AG08395 (cell line): ENCODE measurements at regions not wholly inside any gene's neighbourhood (a gene's known extent, or its start where the extent isn't known, plus 50 kb on each side); places are given as distances from the start of the nearest gene placed in this dataset.

Experiments used
- DNase-seq: peaks from one replicate; pipeline ENCODE4 v3.0.0; 2012; ENCODE audit warnings: mixed read lengths, low spot score

DNA sequence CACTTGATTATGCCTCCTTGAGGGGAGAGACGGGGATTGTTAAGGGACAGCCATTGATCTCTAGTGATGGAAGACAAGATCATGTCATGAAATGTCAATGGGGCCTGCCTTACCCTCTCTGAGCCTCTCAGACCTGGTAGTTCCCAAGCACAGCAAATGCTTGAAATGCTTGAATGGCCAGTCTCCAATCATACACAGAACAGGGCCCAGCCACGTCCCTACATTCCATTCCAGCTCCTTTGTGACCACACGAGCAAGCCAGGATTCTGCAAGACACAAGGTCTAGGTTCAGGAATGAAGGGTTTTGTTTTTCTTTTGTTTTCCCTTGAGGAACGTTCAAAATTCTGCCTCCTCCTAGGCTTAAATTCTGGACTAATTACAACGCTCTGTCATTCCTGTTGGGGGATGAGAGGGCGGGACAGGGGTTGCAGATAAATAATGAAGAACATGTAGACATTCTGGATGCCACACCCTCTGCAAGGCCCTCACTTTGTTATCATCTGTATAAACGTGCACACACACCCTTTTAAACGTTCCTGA, 98.1 kb upstream of the YPEL5 start:
- no peak for DNase-seq

DNA sequence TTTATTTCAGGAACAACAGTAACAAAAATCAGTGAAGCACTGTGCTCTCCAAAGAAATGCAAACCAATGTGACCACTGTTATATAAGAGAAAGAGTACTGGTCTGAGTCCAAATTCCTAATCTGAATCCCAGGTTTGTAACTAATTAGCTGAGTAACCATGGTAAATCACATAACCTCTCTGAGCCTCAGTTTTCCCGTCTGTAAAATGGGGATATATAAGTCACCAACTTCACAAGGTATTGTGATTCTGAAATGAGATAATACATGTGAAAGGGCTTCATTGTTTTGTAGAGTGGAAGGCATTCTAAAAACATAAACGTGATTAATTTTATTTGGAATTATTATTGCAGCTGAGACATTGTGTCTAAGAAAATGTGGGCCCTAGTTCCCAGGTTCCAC, 91.3 kb upstream of the YPEL5 start:
- no peak for DNase-seq

DNA sequence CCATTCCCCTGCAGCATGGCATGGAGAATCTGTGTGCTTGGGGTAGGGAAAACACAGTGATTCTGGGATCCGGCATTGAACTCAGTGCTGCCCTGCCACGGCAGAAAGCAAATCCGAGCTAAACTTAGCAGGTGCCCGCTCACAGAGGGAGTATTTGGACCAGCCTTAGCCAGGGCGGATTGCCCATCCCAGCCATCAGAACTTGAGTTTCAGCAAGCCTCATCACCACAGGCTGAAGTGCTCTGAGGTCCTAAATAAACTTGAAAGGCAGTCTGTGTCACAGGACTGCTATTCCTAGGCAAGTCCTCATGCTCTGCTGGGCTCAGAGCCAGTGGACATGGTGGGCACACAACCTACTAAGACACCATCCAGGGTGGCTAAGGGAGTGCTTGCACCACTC, 86.2 kb upstream of the YPEL5 start:
- DNase-seq: no peak

DNA sequence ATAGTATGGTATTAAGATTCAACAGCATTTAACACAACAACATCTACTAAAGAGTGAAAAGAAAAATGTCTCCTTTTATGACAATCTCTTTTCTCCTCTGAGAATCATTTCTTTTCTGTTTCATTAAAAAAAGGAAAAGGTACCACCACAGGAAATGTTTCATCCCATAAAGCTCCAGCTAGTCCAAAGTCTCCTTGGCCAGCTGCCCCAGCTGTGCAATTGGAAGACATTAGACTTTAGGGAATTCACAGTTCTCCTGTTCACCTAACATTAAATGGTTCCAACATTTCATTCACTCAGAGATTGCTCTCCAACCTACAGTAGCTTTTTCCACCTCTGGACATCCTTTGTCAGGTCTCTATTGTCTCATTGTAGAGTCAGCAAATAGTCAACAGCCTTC, 78.7 kb upstream of the YPEL5 start:
- no peak for DNase-seq

DNA sequence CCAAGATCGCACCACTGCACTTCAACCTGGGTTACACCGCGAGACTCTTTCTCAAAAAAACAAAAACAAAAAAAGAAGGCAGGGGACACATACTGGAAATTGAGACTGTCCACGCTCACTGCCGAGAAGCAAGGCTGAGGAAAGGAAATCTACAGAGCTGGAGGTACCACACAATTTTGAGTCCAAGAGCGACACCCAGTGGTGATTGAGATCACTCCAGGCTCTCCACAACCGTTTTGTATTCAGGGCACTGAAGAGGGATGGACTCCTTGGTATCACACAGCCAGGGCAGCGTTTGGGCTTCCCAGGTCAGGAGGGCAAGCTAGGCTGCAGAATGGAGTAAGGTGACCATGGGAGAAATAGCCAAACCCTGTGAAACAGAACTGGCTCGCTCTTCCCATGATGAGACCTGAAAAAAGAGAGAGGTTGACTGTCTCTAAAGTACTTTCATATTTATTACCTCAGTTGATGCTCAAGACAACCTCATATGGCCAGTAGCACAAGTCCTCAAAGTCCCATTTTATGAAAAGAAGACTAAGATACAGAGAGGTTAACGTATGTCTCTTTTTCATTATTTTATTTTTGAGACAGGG, 74.5 kb upstream of the YPEL5 start:
- peak; percentile 81 for DNase-seq

DNA sequence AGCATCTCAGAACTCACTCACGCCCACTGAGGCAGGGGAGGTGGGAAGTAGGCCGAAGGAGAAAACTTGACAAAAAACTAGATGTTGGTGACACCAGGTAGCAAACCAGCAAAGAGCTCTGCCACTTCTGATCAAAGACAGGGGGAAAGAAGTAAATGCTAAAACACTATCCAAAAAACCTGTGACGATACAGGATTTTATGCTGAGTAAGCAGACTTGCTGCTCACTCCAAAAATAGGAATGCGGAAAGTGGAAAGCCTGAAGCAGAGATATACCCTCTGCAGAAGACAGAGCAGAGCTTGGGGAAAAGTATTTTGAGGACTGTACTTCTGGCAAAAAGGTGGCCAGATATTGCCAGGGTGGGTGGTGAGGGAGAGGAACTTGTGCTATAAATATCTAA, 73.3 kb upstream of the YPEL5 start:
- DNase-seq: no peak

DNA sequence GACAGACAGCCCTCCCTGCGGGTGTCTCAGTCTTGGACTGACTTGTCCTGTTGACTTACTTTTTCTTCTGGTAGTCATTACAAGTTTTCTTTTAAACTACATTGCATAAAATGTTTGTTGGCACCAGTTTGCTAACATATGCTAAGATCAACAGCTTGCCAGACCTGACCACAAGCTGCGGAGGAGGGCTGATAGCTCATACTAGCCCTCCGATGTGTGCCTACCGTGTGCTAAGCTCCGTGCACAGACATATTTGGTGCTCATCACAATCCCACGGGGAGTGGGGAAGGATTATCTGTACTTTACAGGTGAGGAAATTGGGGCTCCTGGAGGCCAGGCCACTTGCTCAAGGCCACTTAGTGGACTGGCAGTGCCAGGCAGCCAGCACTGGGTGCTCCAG, 72.8 kb upstream of the YPEL5 start:
- DNase-seq: no peak

DNA sequence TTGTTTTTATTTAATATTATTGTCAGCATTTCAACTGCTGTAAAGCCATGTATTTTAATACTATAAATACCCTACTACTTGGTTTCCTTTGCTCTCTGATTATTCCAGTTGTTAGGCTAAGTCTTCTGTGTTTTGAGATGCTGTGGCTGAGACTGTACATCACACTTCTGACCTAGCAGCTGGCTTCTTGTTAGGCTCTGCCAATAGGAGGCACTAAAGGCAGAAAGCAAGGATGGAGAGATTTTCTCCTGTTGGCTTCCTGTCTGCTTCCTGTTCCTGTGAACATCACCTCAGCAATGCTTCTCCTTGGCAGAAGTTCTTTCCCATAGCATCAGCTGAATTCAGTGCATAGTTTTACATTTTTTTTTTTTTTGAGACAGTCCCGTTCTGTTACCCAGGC, 68.3 kb upstream of the YPEL5 start:
- DNase-seq: no peak

DNA sequence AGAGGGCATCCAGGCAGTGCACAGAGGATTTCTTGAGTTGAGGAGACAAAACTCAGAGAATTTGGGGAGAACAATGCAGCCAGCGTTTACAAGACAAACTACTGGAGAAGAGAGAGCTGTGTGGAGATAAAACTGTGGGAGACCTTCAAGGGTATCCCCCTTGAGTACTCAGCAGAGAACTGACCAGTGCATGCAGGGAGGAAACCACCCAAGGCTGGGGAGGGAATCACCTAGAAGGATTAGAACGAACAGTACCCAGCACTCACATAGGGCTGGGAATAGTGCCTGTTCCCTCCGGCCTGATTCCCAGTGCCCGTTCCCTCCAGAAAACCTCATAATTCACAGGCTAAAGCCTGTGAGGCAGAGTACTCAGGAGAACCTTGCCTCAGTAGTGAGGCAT, 61.9 kb upstream of the YPEL5 start:
- DNase-seq: no peak

DNA sequence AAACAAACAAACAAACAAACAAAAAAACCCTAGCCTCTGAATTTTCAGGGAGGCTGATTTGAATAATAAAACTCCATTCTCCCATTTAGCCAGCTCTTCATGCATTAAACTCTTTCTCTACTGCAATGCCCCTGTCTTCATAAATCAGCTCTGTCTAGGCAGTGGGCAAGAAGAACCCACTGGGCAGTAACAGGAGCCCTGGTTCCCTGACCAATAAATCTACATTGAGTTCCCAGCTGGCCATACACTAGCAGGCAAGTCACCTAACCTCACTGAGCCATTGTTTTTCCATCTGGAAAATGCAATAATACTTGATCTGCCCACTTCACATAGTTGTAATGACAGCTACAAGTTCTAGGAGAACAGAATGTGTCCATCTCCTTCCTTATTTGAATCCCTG, 57.6 kb upstream of the YPEL5 start:
- DNase-seq: no peak

DNA sequence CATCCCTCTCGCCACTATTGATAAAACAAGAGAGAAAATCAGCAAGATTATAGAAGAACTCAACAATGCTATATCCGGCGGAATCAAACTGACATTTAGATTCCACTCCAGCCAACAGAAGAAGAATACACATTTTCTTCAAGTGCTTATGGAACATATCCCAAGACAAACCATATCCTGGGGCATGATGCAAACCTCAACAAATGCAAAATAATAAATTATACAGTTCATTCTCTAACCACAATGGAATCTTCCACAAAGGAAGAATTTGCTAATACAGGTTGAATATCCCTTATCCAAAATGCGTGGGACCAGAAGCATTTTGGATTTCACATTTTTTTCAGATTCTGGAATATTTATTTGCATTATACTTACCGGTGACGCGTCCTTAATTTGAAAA, 51.4 kb upstream of the YPEL5 start:
- peak; percentile 22 for DNase-seq

DNA sequence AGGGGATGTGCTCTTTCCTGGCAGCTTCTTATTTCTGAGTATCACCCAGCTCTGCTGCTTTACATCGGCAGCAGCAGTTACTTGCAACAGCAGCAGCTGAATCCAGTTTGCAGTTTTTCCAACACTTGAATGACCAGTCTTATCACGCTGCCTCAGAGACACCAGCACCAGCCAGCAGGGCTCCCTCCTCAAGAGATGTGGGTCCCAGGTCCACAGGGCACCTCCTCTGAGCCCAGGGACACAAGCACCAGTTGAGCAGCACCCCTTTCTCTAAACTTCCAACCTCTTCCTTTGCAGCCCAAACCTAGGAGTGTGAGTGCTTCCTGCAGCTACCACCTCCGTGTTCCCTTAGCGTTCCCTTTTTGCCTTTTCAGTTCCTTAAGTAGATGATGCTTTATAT, 50.4 kb upstream of the YPEL5 start:
- DNase-seq: no peak
